ENCODE measurements at regions not wholly inside any gene's neighbourhood (a gene's known extent, or its start where the extent isn't known, plus 50 kb on each side); places are given as distances from the start of the nearest gene placed in this dataset.

- no peak for TF ChIP-seq POLR2A (IDR thresholded peaks at IDR 0.05)
- TF ChIP-seq CTCF (IDR thresholded peaks at IDR 0.05) = no peak
Observed at GRCh38 chrX:138908577-138908976, 197.1 kb upstream of the FGF13 start.
